ENCODE measurements at regions not wholly inside any gene's neighbourhood (a gene's known extent, or its start where the extent isn't known, plus 50 kb on each side); places are given as distances from the start of the nearest gene placed in this dataset.

DNA sequence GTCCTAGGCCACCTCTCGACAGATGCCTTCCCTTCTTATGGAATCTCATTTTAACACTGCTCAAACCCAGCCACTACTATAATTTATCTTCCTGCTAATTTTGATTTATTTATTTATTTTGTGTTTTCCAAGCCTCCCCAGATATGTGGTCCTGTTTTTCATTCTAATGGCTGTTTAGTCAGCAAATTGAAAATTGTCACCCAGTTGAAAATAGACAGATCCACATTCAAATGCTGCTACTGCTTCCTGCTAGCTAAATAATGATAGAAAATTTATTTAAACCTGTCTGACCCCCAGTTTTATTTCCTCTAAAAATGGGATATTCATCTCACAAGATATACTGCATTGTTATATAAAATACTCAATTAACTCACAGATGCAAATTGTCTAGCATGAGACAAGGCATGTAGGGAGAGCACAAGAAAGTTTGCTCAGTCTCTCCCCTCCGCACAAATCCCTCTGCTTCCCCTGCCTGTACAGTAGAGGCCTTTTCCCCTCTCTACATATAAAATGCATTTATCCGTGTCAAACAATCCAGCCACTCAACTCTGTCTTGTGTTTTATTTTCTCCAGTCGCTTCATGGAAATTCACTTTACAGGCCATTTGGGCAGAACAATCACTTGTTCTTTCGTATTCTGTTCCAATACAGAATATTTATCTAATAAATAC, 389.9 kb downstream of the SOX11 start:
- no peak overlapping the region for H3K9ac ChIP-seq (ENCODE audit: low read depth, low read length, poor library complexity, severe bottlenecking)
- no peak overlapping the region for H3K4me2 ChIP-seq (ENCODE audit: low read depth, low read length, poor library complexity, severe bottlenecking)
- no peaks in the 10 kb centered on the region for H3K36me3 ChIP-seq (ENCODE audit: insufficient read depth, low read length)
- TF ChIP-seq EZH2phosphoT487 (IDR thresholded peaks at IDR 0.05; ENCODE audit: borderline replicate concordance): no peak
- TF ChIP-seq, protein P1, sequence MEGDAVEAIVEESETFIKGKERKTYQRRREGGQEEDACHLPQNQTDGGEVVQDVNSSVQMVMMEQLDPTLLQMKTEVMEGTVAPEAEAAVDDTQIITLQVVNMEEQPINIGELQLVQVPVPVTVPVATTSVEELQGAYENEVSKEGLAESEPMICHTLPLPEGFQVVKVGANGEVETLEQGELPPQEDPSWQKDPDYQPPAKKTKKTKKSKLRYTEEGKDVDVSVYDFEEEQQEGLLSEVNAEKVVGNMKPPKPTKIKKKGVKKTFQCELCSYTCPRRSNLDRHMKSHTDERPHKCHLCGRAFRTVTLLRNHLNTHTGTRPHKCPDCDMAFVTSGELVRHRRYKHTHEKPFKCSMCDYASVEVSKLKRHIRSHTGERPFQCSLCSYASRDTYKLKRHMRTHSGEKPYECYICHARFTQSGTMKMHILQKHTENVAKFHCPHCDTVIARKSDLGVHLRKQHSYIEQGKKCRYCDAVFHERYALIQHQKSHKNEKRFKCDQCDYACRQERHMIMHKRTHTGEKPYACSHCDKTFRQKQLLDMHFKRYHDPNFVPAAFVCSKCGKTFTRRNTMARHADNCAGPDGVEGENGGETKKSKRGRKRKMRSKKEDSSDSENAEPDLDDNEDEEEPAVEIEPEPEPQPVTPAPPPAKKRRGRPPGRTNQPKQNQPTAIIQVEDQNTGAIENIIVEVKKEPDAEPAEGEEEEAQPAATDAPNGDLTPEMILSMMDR (conservative IDR thresholded peaks at IDR 0.05; ENCODE audit: low read length): no peak
- no peak overlapping the region for H2AFZ ChIP-seq (ENCODE audit: low read length)
- H3K27me3 ChIP-seq (ENCODE audit: insufficient read depth, low read length, poor library complexity, severe bottlenecking): no peaks in the 10 kb centered on the region
- no peaks in the 10 kb centered on the region for H4K20me1 ChIP-seq (ENCODE audit: insufficient read depth, low read length, poor library complexity, severe bottlenecking)
- no peaks in the 10 kb centered on the region for H3K9me2 ChIP-seq (replicated peaks; ENCODE audit: low read depth, low read length)
- H3K4me1 ChIP-seq (ENCODE audit: insufficient read depth, low read length, poor library complexity, severe bottlenecking): no peaks in the 10 kb centered on the region
- H3K4me3 ChIP-seq (ENCODE audit: low read length, poor library complexity, severe bottlenecking): no peak overlapping the region
- no peaks in the 10 kb centered on the region for H3K79me2 ChIP-seq (ENCODE audit: insufficient read depth, low read length)
- no peaks in the 10 kb centered on the region for H3F3A ChIP-seq (ENCODE audit: low read depth)
- H3K9me3 ChIP-seq (ENCODE audit: insufficient read depth, low read depth, low read length): no peaks in the 10 kb centered on the region

- TF ChIP-seq, protein P1 (conservative IDR thresholded peaks at IDR 0.05; ENCODE audit: low read length): no peak
- no peak for TF ChIP-seq EZH2phosphoT487 (IDR thresholded peaks at IDR 0.05; ENCODE audit: borderline replicate concordance)
- Histone ChIP-seq H3K4me3 (ENCODE audit: low read length, poor library complexity, severe bottlenecking) (no peak overlapping the region), H3K9me2 (replicated peaks; ENCODE audit: low read depth, low read length) (no peaks in the 10 kb centered on the region), H3K4me1 (ENCODE audit: insufficient read depth, low read length, poor library complexity, severe bottlenecking) (no peaks in the 10 kb centered on the region), H2AFZ (ENCODE audit: low read length) (no peak overlapping the region), H3K9me3 (ENCODE audit: insufficient read depth, low read depth, low read length) (no peaks in the 10 kb centered on the region; the same call in 1 of the 2 replicates), H3K36me3 (ENCODE audit: insufficient read depth, low read length) (no peaks in the 10 kb centered on the region), H4K20me1 (ENCODE audit: insufficient read depth, low read length, poor library complexity, severe bottlenecking) (no peaks in the 10 kb centered on the region), H3K4me2 (ENCODE audit: low read depth, low read length, poor library complexity, severe bottlenecking) (no peak overlapping the region), H3F3A (ENCODE audit: low read depth) (no peaks in the 10 kb centered on the region), H3K27me3 (ENCODE audit: insufficient read depth, low read length, poor library complexity, severe bottlenecking) (no peaks in the 10 kb centered on the region), H3K9ac (ENCODE audit: low read depth, low read length, poor library complexity, severe bottlenecking) (no peak overlapping the region), H3K79me2 (ENCODE audit: insufficient read depth, low read length) (no peaks in the 10 kb centered on the region)
Measured at GRCh38 chr2:6082625-6083018, 390.4 kb downstream of the SOX11 start.

DNA sequence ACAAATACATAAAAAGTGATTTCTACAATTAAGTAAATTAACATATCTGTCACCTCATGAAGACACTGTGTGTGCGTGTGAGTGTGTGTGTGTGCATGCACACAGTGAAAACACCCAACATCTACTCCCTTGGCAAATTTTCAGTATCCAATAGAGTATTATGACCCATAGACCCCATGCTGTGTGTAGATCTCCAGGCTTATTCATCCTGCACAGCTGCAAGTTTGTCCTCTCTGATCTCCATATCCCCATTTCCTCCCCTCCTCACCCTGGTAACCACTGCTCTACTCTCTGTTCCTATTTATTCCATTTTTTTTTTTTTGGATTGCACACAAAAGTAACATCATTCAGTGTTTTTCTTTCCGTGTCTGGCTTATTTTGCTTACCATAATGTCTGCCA, 391.0 kb downstream of the SOX11 start:
- TF ChIP-seq EZH2phosphoT487 (IDR thresholded peaks at IDR 0.05; ENCODE audit: borderline replicate concordance): no peak
- TF ChIP-seq, protein P1 (conservative IDR thresholded peaks at IDR 0.05; ENCODE audit: low read length): no peak
- no peak overlapping the region for H3K4me2 ChIP-seq (ENCODE audit: low read depth, low read length, poor library complexity, severe bottlenecking)
- H3K36me3 ChIP-seq (ENCODE audit: insufficient read depth, low read length): no peaks in the 10 kb centered on the region
- H3K9ac ChIP-seq (ENCODE audit: low read depth, low read length, poor library complexity, severe bottlenecking): no peak overlapping the region
- H3K9me2 ChIP-seq (replicated peaks; ENCODE audit: low read depth, low read length): no peaks in the 10 kb centered on the region
- no peaks in the 10 kb centered on the region for H3F3A ChIP-seq (ENCODE audit: low read depth)
- H4K20me1 ChIP-seq (ENCODE audit: insufficient read depth, low read length, poor library complexity, severe bottlenecking): no peaks in the 10 kb centered on the region
- H3K4me1 ChIP-seq (ENCODE audit: insufficient read depth, low read length, poor library complexity, severe bottlenecking): no peaks in the 10 kb centered on the region
- no peaks in the 10 kb centered on the region for H3K27me3 ChIP-seq (ENCODE audit: insufficient read depth, low read length, poor library complexity, severe bottlenecking)
- no peak overlapping the region for H3K4me3 ChIP-seq (ENCODE audit: low read length, poor library complexity, severe bottlenecking)
- H3K9me3 ChIP-seq (ENCODE audit: insufficient read depth, low read depth, low read length): no peaks in the 10 kb centered on the region; the same call in 1 of the 2 replicates
- no peak overlapping the region for H2AFZ ChIP-seq (ENCODE audit: low read length)
- no peaks in the 10 kb centered on the region for H3K79me2 ChIP-seq (ENCODE audit: insufficient read depth, low read length)

Data from Loucy (cell line).